Stimulated activated CD4-positive, alpha-beta T cell treated with anti-CD3 and anti-CD28 coated beads, Interleukin-1b, Interleukin-23, amount 100 ng/mL, for 24 hours (primary cell): ENCODE measurements at regions not wholly inside any gene's neighbourhood (a gene's known extent, or its start where the extent isn't known, plus 50 kb on each side); places are given as distances from the start of the nearest gene placed in this dataset.

Experiments
- DNase-seq, 4 experiments: peaks; one replicate each; pipeline ENCODE4 v3.0.0-alpha.2; 2020; ENCODE audit warnings: low read depth in 4 of 4, low spot score in 1 of 4

DNA sequence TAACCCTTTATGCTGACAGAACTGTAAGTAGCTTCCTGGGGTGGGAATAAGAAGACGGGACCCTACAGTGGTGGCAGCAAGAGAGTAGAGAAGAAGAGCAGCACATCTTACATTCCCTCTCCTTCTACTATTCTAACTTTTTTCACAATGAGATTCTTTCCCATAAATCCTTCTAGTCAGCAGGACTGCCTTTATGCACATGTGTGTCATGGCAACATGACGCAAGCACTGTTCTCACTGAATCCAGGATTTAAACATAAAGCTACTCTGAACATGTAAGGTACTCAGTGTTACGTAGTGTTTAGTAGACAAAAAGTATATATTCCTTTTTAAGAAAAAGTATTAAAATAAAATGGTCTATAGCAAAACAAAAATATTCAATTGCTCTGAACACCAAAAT lies 309.7 kb upstream of the LYPLAL1 start:
- DNase-seq = no peak

DNA sequence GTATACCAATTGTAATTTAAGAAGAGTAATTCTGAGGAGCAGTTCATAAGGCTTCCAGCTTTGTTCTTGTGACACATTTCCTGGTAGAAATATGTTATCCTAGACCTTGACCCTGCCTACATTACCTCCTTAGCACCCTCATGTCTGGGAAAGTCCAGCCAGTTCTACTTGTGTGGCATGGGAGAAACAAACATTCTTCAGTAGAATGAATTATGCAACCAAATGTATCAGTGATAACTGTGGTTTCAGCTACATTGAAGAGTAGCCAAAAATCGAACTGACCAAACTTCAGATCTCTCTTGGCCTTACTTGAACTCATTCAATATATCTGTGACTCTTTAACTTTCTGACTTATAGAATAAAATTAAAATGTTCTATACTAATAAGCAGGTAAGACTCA lies 308.1 kb upstream of the LYPLAL1 start:
- DNase-seq = no peak

DNA sequence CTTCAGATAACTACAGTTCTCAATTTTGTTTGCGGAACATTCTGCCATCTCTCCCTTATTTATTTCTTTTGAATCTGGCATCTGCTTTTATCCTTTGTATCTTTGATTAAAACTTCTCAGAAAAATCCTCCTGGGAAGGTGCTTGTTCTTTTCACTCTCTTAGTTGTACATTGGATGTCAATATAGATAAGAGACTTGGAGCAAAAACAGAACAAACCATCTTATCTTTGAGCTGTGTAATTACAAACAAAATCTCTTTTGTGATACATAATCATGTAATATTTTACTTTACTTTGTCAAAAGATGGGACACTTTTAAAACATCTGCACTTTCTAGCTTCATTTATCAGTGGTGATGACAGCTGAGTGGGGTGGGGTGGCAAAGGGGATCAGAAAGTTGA lies 307.2 kb upstream of the LYPLAL1 start:
- DNase-seq = no peak

DNA sequence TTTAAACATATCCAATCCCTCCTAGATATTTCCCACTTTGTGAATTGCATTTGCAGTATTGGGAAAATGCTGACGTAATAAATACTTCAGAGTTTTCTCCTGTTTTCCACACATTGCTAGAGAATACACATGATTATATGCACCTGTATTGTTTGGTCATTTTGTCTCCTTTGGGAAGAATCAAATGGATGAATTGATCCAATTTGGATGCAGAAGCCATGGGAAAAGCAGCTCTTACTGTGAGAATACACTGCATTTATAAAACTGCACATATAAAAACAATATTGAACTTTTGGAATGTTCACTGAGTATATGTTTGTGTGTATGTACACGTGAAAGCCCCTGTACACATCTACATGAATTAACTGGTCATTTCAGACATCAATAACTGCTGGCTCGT lies 306.6 kb upstream of the LYPLAL1 start:
- DNase-seq = no peak

DNA sequence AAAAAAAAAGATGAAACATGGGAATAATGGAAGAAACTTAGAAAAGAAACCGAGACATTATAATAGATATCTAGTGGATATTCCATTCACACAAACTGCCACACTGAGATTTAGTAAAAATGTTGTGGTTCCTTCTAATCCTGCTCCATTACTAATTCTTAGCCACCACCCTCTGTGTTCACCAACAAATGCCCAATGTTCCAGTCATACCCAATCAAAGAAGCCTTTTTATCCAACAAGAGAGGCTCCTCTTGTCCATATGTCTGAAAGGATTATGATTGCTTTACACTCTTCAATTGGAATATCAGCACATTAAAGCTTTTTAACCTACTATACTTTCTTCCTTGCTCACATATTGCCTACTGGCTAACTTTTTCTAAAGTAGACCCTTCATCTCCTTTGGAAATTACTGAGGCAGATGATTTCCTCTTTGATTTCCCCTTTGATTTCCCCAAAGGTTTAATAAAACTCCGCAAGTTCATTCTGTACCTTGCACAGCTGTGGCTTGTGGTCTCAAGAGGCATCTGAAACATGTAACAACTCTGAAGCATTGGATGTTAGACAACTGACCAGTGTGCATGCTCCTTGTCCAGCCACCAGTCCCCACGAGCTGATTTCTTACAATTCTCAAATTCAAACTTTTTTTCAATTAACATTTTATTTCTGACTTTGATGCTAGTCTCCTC lies 305.6 kb upstream of the LYPLAL1 start:
- no peak for DNase-seq

DNA sequence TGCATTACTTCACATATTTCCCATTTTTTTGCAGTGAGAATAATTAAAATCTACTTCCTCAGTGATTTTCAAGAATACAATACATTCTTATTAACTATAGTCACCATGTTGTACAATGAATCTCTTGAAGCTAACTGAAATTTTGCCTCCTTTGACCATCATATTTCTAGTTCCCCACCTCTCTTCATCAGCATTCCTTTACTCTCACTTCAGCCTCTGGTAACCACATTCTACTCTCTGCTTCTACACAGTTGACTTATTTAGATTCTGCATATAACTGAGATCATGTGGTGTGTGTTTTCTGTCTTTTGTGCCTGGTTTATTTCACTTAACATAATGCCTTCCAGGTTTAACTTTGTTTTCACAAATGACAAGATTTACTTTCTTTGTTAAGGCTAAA lies 304.4 kb upstream of the LYPLAL1 start:
- DNase-seq = no peak

DNA sequence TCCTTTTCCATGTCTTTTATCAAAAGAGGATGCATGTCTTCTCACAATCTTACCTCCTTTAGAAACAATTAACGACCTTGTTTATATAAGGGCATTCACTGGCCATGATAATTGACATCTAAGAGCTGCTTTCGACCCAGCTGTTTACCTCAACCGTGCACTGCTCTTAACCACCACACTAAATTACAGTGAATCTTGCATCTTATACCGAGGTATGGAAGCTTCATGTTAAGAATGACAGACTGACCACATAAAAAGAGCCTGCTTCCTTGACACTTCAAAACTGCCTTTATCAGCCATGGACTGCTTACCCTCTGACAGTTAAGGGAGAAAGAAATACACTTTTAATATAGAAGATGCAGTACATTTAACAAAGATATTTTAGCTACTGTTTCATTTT lies 301.7 kb upstream of the LYPLAL1 start:
- DNase-seq = no peak

DNA sequence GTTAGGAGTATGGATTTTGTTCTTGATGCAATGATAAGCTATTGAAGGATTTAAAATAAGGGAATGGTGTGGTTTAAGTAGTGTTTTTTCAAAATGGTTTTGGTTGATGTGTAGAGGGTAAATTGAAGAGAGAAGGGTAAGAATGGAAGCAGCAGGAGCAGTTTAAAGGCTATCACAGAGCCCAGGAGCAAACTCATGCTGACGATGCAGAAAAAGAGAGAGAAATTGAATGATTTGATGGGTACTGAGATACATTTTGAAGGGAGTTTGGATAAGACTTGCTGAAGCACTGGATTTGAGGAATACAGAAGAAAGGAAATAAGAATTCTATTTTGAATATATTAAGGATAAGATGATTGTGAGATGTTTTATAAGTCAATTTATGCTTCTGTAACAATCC lies 300.8 kb upstream of the LYPLAL1 start:
- DNase-seq = no peak

DNA sequence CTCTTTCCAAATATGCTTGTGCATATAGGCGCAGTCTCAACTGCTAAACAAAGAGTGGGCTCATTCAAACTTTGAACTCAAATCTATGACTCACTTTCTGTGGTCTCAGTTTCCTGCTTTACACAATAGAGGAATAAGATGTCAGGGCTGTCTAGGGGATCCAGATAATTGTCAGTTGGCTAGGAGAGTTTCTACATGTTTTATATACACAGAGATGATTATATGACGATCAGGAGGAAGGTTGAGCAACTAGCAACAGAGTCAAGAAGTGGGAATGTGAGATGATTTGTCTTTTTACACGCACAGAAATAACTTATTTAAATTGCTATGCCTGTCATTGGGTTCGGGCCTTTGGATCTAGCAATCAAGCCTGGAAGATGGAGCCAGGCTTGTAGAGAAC lies 299.4 kb upstream of the LYPLAL1 start:
- DNase-seq = no peak

DNA sequence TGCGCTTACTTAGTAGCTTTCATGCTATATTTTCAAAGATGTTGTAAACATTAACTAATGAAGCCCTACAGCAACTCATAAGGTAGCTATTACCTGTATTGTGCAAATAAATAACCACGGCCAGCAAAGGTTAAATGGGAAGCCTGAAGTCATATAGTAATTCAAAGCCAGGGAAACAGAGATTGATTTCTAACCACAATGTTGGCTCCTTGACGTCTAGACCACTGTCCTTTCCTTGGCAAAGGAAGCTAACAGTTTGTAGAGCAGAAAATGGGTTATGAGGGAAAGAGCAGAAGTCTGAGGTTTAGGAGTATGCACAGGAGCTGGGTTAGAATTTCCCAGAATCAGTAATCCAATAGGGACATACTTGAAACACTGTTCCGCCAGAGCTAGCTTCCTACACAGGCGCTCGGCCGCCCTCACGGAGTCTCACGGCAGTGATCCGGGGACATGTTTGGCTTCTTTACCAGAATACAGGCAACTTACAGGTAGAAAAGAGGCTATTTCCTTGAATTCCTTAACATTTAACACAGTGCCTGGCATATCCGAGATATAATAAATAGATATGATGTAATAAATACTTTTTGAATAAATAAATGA lies 298.8 kb upstream of the LYPLAL1 start:
- DNase-seq = no peak

DNA sequence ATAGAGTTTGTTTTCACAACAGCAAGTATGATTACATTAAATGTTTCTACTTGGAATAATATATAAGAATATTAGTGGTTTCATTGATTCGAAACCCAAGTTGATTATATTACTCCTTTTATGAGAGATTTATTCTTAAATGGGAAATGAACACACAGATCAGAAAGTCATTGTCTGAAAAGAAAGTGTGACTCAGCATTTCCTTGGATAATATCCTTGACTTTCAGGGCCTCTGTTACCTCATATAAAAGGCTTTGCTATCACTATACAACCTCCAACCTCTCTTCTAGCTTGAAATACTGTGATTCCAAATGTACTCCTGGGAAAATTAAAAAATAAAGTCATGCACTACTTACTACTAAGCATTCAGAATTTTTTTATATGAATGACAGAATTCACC lies 295.3 kb upstream of the LYPLAL1 start:
- DNase-seq = no peak

DNA sequence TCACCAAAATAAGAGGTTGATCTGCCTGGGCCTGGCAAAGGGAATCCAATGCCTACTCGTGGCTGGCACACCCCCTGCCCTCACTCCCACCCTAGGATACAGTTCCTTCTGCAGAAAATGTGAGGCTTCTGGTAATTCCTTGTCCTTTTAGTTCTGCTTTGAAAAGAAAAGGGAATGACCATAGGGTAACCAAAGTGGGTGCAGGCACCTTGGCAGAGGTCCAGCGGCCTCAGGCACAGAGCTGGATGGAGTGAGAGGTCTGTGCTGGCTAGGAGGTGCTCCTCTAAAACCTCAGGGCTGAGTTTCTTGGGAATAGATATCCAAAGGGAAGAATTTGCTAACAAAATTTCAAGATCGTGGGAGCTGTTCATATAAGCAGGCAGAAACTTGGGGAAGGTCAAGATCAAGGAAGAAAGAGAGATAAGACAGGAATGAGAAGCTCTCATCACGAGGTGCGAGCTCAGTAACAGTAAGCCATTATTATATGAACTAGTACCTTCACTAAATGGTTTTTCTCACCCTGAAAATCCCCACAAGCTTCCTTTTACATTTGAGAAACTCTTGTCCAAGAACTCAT lies 293.1 kb upstream of the LYPLAL1 start:
- no peak for DNase-seq

DNA sequence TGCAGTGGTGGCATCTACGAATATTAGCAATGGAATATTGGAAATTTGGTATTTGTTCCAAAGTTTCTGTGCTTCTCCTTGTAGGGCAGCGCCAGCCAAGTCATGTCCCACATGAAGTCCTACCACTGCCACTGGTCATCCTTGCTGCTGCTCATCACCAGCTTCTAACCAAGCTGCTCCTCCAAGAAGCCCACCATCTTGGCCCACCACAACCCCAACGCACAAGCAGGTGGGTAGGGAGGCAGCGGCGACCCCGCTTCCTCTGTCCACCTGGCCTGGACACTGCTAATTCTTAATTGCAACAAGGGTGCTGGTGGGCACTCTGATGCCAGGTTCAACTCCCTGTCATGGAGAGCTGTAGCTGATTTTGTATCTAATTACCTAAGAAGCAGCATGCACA lies 291.2 kb upstream of the LYPLAL1 start:
- DNase-seq = no peak

DNA sequence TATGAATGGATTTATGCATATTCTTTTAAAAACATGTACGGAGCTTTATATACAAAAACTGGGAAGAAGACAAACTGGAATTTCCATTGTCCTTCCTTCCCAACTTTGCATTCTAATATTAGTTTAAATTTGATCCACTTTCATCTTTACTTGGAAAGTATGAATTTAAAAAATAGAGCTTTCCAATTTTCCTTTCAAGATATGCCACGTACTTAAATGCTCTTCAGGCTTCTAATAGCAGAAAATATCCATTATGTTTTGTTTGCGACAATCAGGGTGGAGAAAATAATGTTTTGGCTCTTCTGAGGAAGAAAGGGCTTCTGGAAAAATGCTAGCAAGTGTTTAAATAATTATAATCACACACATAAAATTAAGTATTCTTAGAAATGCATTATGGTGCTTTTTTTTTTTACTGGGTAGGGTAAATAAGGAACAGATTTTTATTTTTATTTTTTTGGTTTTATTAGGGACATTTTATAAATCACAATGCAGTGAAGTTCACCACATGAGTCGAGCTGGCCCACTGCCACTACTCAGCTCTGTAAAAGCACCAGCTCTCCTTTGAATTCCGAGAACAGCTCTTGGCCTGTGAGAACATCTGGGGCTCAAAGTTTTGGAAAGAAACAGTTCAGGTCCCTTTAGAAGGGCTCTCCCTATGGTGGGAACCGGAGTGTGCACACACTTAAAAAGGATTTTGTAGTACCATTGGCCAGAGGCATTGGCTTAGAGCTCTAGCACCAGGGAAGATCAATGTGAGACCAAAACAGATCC lies 287.4 kb upstream of the LYPLAL1 start:
- DNase-seq = no peak

DNA sequence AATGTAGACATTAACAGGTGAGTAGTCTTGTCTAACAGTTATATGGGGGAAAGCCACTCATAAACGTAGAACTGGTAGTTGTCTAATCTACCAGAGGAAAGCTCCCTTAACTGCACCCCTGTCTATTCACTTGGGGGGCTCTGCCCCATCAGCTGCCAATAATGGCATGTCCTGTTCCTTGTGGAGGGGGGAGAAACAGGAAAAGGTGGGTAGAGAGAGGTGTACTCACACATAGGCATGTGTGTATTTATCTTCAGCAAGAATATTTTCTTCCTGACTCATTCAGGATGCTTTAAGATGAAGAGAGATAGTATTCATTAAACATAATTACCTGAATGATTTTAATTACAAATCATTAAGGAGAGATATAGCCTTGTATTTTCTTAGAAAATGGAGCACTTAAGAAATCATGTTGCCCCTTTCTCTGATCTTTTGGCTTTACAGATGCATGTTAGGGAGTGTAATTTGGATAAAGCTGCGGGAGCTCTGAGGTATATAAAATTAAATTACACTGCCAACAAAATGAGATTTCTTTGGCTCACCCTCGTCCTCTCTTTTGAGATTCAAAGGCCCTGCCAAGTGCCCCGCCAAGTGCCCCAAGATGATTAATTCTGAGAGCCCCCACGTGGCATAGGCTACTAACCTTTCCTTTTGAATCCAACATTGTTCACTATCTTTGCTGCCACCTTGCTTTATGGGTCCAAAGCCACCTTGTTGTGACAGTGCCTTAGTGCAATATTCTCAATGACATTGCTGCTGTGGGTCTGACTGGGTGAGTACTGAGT lies 286.3 kb upstream of the LYPLAL1 start:
- no peak for DNase-seq

DNA sequence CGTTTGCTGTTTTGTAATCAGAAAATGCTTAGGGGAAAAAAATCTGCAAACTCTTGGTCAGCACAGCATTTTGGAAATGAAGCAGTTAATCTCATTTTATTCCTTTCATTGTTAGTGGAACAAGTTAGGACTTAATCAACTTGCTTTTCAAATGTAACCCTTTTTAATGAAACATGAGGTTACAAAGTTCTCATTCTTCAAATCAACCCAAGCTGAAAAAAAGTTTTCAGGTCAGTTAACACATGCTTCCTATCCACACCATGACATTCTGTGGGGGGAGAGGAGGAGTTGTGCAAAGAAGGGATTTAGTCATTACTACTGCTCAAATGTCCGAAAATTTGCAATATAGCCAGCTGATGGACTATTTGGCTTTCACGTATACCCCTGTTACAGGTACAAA lies 283.2 kb upstream of the LYPLAL1 start:
- no peak for DNase-seq

DNA sequence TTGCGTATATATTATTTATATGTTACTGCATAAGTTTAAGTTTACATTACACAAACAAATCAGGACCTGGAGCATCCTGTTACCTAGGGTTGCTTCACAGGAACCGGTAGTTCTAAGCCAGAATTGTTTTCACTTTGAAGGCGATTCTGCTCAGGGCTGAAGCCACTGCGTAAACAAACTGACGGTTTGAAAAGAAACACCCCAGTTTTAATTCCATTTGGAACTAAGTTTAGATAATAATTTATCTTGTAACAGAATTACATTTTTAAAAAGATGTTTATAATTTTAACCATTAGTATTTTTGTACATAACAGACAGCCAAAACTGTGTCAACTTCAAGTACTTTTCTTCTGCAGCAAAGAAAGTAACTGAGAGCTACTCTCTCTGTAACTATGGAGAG lies 282.1 kb upstream of the LYPLAL1 start:
- DNase-seq = no peak

DNA sequence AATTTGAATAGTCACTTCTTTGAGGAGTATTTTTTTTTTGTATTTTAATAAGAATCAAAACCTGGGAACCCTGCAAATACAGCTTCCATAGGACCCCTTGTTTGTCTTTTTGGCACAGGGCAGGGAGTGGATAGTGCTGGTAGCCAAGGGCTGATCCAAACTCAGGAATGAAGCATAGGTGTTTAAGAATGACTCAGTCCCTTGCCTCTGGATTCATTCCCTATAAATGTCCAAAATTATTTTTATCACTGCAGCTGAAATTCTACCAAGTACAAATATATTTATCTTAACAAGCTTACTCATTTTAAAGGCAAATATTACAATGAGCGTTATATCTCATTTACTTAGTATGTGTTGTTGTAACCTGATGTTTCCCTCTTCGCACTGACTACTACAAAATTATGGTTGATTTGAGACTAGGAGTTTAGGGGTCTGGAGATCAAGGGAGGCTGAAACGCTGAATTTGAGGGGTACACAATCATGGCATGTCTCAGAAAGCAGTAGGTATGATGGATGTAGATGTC lies 278.6 kb upstream of the LYPLAL1 start:
- no peak for DNase-seq

DNA sequence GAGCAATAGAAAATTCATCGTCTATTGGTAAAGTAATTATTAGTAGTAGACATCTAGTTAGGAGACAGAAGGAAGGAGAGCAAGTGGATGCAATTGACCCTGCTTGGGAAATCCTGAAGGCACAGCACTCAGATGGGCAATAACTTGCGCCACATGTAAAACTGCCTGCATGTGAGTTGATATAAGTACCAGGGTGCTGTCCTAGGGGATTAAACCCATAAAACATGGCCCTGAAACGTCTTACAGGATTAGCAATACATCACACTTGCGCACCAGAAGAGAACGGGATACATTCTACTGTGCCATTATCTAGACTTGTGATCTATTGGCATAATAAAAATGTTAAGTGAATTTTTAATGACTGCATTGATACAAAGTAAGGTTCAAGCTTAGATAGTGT lies 277.5 kb upstream of the LYPLAL1 start:
- no peak for DNase-seq

DNA sequence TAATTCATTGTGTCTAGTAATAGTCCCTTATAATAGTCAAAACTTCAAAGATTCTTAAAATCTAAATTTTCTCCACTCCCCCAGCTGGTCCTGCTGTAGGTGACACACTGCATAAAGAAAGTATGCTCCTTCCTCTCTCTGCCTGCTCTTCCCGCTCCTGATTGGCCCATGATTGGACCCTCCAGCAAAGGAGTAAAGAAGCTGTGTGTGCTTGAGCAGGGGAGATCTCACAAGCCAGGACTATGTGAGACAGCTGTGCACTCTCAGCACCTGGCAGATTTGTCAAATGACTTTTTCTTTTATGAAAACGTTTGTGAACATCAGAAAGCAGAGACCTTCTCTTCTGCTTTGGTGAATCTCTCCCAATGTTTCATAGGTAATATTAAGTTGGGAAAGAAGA lies 274.8 kb upstream of the LYPLAL1 start:
- DNase-seq = no peak

DNA sequence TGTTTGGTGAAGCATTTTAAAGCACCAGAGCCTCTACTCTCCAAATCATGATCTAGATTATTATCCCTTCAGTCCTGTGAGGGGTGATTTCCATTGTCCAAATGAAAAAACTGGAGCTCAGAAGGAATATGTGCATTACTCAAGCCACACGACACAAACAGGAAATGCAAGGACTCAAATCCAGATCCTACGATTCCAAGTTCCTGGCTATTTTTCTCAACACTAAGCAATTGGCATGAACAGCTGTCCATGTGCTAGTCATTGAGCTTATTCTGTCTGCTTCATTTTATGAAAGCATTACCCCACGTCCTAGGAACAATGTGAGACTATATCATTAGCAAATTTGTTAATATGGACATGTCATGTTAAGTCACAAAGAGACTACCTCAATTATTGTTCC lies 273.1 kb upstream of the LYPLAL1 start:
- DNase-seq = no peak
